Breast epithelium (tissue), 3 donors: ENCODE measurements at regions not wholly inside any gene's neighbourhood (a gene's known extent, or its start where the extent isn't known, plus 50 kb on each side); places are given as distances from the start of the nearest gene placed in this dataset.

Experiments
- POLR2A ChIP-seq: fragments of 450-650 bp; IDR thresholded peaks from one replicate; pipeline ENCODE4 v1.6.1; 2016; ENCODE audit warnings: antibody characterized with exemption, mild to moderate bottlenecking, moderate library complexity
- TF ChIP-seq, protein P1 (sequence below), 3 donors: fragments of 450-650 bp; IDR thresholded peaks; one replicate each; pipeline ENCODE4 v1.5.1; 2016 to 2017; ENCODE audit warnings: antibody characterized with exemption in 3 of 3, mild to moderate bottlenecking in 3 of 3, moderate library complexity in 3 of 3

DNA sequence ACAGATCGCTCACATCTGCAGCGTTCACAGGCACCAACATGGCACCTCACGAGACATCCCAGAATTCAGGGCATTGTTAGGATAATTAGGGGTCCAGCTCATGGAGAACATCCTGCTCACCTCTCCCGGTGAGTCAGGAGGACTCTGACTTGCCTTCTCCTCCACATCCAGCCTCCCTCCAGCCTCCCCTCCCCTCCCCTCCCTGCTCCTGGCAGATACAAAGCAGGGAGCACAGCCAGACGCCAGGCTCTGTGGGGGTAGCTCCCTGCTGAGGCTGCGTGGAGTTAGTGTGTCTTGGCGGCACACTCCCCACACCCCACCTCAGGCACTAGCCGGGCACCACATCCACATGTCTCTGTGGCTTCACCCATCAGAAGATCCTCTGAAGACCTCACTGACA lies 320.6 kb downstream of the CXCL12 start:
- TF ChIP-seq, protein P1, sequence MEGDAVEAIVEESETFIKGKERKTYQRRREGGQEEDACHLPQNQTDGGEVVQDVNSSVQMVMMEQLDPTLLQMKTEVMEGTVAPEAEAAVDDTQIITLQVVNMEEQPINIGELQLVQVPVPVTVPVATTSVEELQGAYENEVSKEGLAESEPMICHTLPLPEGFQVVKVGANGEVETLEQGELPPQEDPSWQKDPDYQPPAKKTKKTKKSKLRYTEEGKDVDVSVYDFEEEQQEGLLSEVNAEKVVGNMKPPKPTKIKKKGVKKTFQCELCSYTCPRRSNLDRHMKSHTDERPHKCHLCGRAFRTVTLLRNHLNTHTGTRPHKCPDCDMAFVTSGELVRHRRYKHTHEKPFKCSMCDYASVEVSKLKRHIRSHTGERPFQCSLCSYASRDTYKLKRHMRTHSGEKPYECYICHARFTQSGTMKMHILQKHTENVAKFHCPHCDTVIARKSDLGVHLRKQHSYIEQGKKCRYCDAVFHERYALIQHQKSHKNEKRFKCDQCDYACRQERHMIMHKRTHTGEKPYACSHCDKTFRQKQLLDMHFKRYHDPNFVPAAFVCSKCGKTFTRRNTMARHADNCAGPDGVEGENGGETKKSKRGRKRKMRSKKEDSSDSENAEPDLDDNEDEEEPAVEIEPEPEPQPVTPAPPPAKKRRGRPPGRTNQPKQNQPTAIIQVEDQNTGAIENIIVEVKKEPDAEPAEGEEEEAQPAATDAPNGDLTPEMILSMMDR (IDR thresholded peaks at IDR 0.05): no peak
- TF ChIP-seq POLR2A: no peak
